IMR-90 (cell line): ENCODE measurements at regions not wholly inside any gene's neighbourhood (a gene's known extent, or its start where the extent isn't known, plus 50 kb on each side); places are given as distances from the start of the nearest gene placed in this dataset.

Experiments
- ATAC-seq: fragments of 200-7000 bp; cut with Tn5 transposase; 2 replicates; pipeline ENCODE4 v1.9.1; 2020; ENCODE audit warnings: low read depth, mild to moderate bottlenecking, moderate library complexity
- BruUV-seq: library from RNA; stranded (reverse); fragments of 400-500 nt; replicated peaks from 2 replicates; lab custom pipeline; 2021; lab: Mats Ljungman, UMichigan
- CTCF ChIA-PET: fragments of 300-600 bp; formaldehyde crosslinking; extraction: SDS; loops from one replicate; lab custom pipeline; 2021; ENCODE audit warnings: antibody characterized with exemption; lab: Yijun Ruan, JAX
- POLR2A ChIA-PET: fragments of 300-600 bp; sonication (Branson Sonifier 250); formaldehyde crosslinking; loops from one replicate; lab custom pipeline; 2022; ENCODE audit warnings: antibody characterized with exemption; ENCODE audit not compliant: unreplicated experiment; lab: Charles Lee
- DNase-seq: peaks from one replicate; pipeline ENCODE4 v3.0.0; 2013
- H2AFZ ChIP-seq: replicated peaks from 2 replicates; pipeline ENCODE3; 2013; ENCODE audit warnings: low read length, mild to moderate bottlenecking; ENCODE audit not compliant: poor library complexity
- H2AK5ac ChIP-seq: 2 replicates; pipeline ENCODE4 v1.6.1; 2013; ENCODE audit warnings: low read depth, low read length, inconsistent platforms
- H2AK9ac ChIP-seq: replicated peaks from 2 replicates; pipeline ENCODE3; 2013; ENCODE audit warnings: mild to moderate bottlenecking, low read depth, low read length, moderate library complexity; ENCODE audit not compliant: poor library complexity
- H2BK120ac ChIP-seq: 2 replicates; pipeline ENCODE4 v1.6.1; 2013; ENCODE audit warnings: low read depth, low read length, inconsistent platforms
- H2BK15ac ChIP-seq: 3 replicates; pipeline ENCODE4 v1.6.1; 2013; ENCODE audit warnings: low read depth, low read length, inconsistent platforms
- H2BK20ac ChIP-seq: 2 replicates; pipeline ENCODE4 v1.6.1; 2013; ENCODE audit warnings: low read depth, mild to moderate bottlenecking, inconsistent platforms, low read length, moderate library complexity
- H2BK5ac ChIP-seq: 2 replicates; pipeline ENCODE4 v1.6.1; 2013; ENCODE audit warnings: mild to moderate bottlenecking, low read depth, low read length, inconsistent platforms; ENCODE audit not compliant: poor library complexity, severe bottlenecking
- H3K14ac ChIP-seq: replicated peaks from 2 replicates; pipeline ENCODE4 v1.6.1; 2013; ENCODE audit warnings: low read depth, low read length, inconsistent platforms
- H3K18ac ChIP-seq: 2 replicates; pipeline ENCODE4 v1.6.1; 2013; ENCODE audit warnings: low read depth, low read length, control low read depth
- H3K23ac ChIP-seq: 2 replicates; pipeline ENCODE4 v1.6.1; 2013; ENCODE audit warnings: low read depth, low read length, inconsistent platforms
- H3K27ac ChIP-seq: 2 replicates; pipeline ENCODE4 v1.5.1; 2013; ENCODE audit warnings: mild to moderate bottlenecking, control low read depth, low read length; ENCODE audit not compliant: insufficient read depth
- H3K27me3 ChIP-seq: 2 replicates; pipeline ENCODE4 v1.6.1; 2013; ENCODE audit warnings: low read length; ENCODE audit not compliant: control insufficient read depth, insufficient read depth
- H3K36me3 ChIP-seq: 2 replicates; pipeline ENCODE4 v1.6.1; 2013; ENCODE audit warnings: low read length, mixed read lengths; ENCODE audit not compliant: control insufficient read depth, insufficient read depth
- H3K4ac ChIP-seq: 2 replicates; pipeline ENCODE4 v1.6.1; 2013; ENCODE audit warnings: low read depth, low read length, inconsistent platforms
- H3K4me1 ChIP-seq: 2 replicates; pipeline ENCODE4 v1.6.1; 2013; ENCODE audit warnings: low read length, mixed read lengths; ENCODE audit not compliant: control insufficient read depth, insufficient read depth
- H3K4me2 ChIP-seq: 2 replicates; pipeline ENCODE4 v1.6.1; 2013; ENCODE audit warnings: low read depth, mild to moderate bottlenecking, control low read depth, low read length, moderate library complexity
- H3K4me3 ChIP-seq: 2 replicates; pipeline ENCODE4 v1.5.1; 2013; ENCODE audit warnings: low read depth, mild to moderate bottlenecking, control low read depth, low read length, moderate library complexity; ENCODE audit not compliant: insufficient read depth
- H3K56ac ChIP-seq: 2 replicates; pipeline ENCODE4 v1.6.1; 2013; ENCODE audit warnings: low read length, inconsistent platforms; ENCODE audit not compliant: insufficient read depth; ENCODE audit errors: extremely low read depth
- H3K79me1 ChIP-seq, 2 experiments: 2 replicates each; pipeline ENCODE4 v1.6.1; 2013; ENCODE audit warnings: low read length in 2 of 2, inconsistent platforms in 1 of 2, low read depth in 1 of 2
- H3K9ac ChIP-seq: 2 replicates; pipeline ENCODE4 v1.6.1; 2013; ENCODE audit warnings: low read depth, low read length, control low read depth
- H3K9me1 ChIP-seq: 2 replicates; pipeline ENCODE4 v1.6.1; 2013; ENCODE audit warnings: low read length, inconsistent platforms; ENCODE audit not compliant: insufficient read depth
- H3K9me3 ChIP-seq: 2 replicates; pipeline ENCODE4 v1.6.1; 2013; ENCODE audit warnings: low read length; ENCODE audit not compliant: control insufficient read depth, insufficient read depth
- H4K20me1 ChIP-seq: 2 replicates; pipeline ENCODE4 v1.6.1; 2013; ENCODE audit warnings: low read length, inconsistent platforms; ENCODE audit not compliant: insufficient read depth
- H4K5ac ChIP-seq: 2 replicates; pipeline ENCODE4 v1.6.1; 2013; ENCODE audit warnings: mild to moderate bottlenecking, low read depth, low read length, control low read depth
- H4K8ac ChIP-seq, 2 experiments: 2 replicates each; pipeline ENCODE4 v1.6.1; 2013; ENCODE audit warnings: low read depth in 2 of 2, low read length in 2 of 2, control low read depth in 1 of 2, inconsistent platforms in 1 of 2
- H4K91ac ChIP-seq: 2 replicates; pipeline ENCODE4 v1.6.1; 2013; ENCODE audit warnings: low read depth, low read length, inconsistent platforms; ENCODE audit not compliant: insufficient read depth
- BHLHE40 ChIP-seq: fragments of 150-350 bp; IDR thresholded peaks from 2 replicates; pipeline ENCODE4 v1.6.1; 2016; ENCODE audit warnings: mild to moderate bottlenecking, low read depth, low read length
- CTCF ChIP-seq: conservative IDR thresholded peaks from 2 replicates; pipeline ENCODE4 v1.5.1; 2012; ENCODE audit warnings: mild to moderate bottlenecking, low read depth, low read length, improper control_type of control experiment
- MAFK ChIP-seq: IDR thresholded peaks from 2 replicates; pipeline ENCODE4 v1.6.1; 2012; ENCODE audit warnings: low read depth, low read length, improper control_type of control experiment
- MXI1 ChIP-seq: IDR thresholded peaks from 2 replicates; pipeline ENCODE4 v1.6.1; 2012; ENCODE audit warnings: low read depth, mild to moderate bottlenecking, low read length, moderate library complexity, borderline replicate concordance
- RAD21 ChIP-seq: IDR thresholded peaks from 2 replicates; pipeline ENCODE4 v1.6.1; 2012; ENCODE audit warnings: low read length, improper control_type of control experiment
- RCOR1 ChIP-seq: IDR thresholded peaks from 2 replicates; pipeline ENCODE4 v1.6.1; 2012; ENCODE audit warnings: mild to moderate bottlenecking, low read length, improper control_type of control experiment; ENCODE audit not compliant: insufficient replicate concordance
- RFX5 ChIP-seq: IDR thresholded peaks from 2 replicates; pipeline ENCODE4 v1.8.0; 2012; ENCODE audit warnings: low read depth, mild to moderate bottlenecking, low read length, moderate library complexity
- USF2 ChIP-seq: fragments of 150-350 bp; IDR thresholded peaks from 2 replicates; pipeline ENCODE4 v1.6.1; 2017; ENCODE audit warnings: mild to moderate bottlenecking, antibody characterized with exemption, low read length, low read depth
- WGBS, 2 experiments: methylation state at CpG; one replicate each; pipeline versions ENCODE4 v1.1.5 to v1.1.7; 2013; ENCODE audit warnings: missing lambda C conversion rate in 2 of 2; ENCODE audit not compliant: insufficient read length in 1 of 2; ENCODE audit errors: extremely low coverage in 2 of 2; 5-methylcytosine and 5-hydroxymethylcytosine counted together
- dilution Hi-C: fragments of 300-500 bp; cut with HindIII; formaldehyde crosslinking; loops from one replicate; pipeline ENCODE4 v1.14.3; 2018; ENCODE audit warnings: low sequenced_read_pairs; ENCODE audit not compliant: unreplicated experiment
- in situ Hi-C: fragments of 300-500 bp; cut with MboI; formaldehyde crosslinking; loops from 3 replicates; pipeline ENCODE4 v1.14.3; 2019; ENCODE audit warnings: low sequenced_read_pairs, inconsistent platforms, mixed read lengths
- intact Hi-C: fragments of 100-400 bp; cut with micrococcal nuclease; formaldehyde crosslinking; loops from 2 replicates; pipeline ENCODE4 v1.10.0; 2022

- dilution Hi-C loops (no loop called here), in situ Hi-C loops (no loop called here), intact Hi-C loops (no loop called here)
- Histone ChIP-seq H3K23ac (no peak overlapping the region), H3K36me3 (no peaks in the 10 kb centered on the region), H3K27me3 (peaks cover 28% of the 10 kb centered on the region), H2AK9ac (no peak overlapping the region), H2BK5ac (no peak overlapping the region), H4K5ac (no peak overlapping the region), H2BK15ac (no peak overlapping the region), H2AFZ (no peak overlapping the region), H3K4me1 (no peaks in the 10 kb centered on the region), H2AK5ac (no peak overlapping the region), H3K9ac (no peak overlapping the region), H3K18ac (no peak overlapping the region), H3K9me1 (no peaks in the 10 kb centered on the region), H4K20me1 (no peaks in the 10 kb centered on the region), H3K4me2 (no peak overlapping the region), H2BK20ac (no peak overlapping the region), H3K9me3 (no peaks in the 10 kb centered on the region), H3K4me3 (no peak overlapping the region), H3K14ac (no peak overlapping the region), H3K56ac (no peak overlapping the region), H2BK120ac (no peak overlapping the region), H3K4ac (no peak overlapping the region), H3K27ac (no peak overlapping the region), H4K8ac (no peak overlapping the region), H3K79me1 (no peaks in the 10 kb centered on the region), H4K91ac (no peak overlapping the region)
- BruUV-seq, result no TSS peak
- WGBS, 2 experiments, result no CpG with 5 or more reads among the region's 4 CpGs
- TF ChIP-seq RAD21 (no peak), USF2 (no peak), MAFK (no peak), BHLHE40 (no peak), CTCF (no peak), RFX5 (no peak), RCOR1 (no peak), MXI1 (no peak)
- POLR2A ChIA-PET, result no interaction called here
- CTCF ChIA-PET, result no interaction called here
- no peak for ATAC-seq
- DNase-seq, result no peak
These were observed 430.6 kb downstream of the MN1 start for GRCh38 chr22:27370987-27371386.
